Activated naive CD4-positive, alpha-beta T cell treated with anti-CD3 and anti-CD28 coated beads, Interleukin-2, amount 50 U/mL, for 24 hours (primary cell): ENCODE measurements at regions not wholly inside any gene's neighbourhood (a gene's known extent, or its start where the extent isn't known, plus 50 kb on each side); places are given as distances from the start of the nearest gene placed in this dataset.
A peak's percentile ranks its signal among the peaks of the same experiment; 100 is the strongest.

Experiments
- H3K27ac Mint-ChIP-seq: one replicate; pipeline ENCODE4 v1.8.0; 2021; ENCODE audit warnings: mild to moderate bottlenecking, mixed read lengths
- H3K27me3 Mint-ChIP-seq: one replicate; pipeline ENCODE4 v1.8.0; 2021; ENCODE audit warnings: mixed read lengths
- H3K36me3 Mint-ChIP-seq: one replicate; pipeline ENCODE4 v1.8.0; 2021; ENCODE audit warnings: mixed read lengths
- H3K4me1 Mint-ChIP-seq: one replicate; pipeline ENCODE4 v1.8.0; 2021; ENCODE audit warnings: mixed read lengths
- H3K4me3 Mint-ChIP-seq: one replicate; pipeline ENCODE4 v1.8.0; 2021; ENCODE audit warnings: mild to moderate bottlenecking, mixed read lengths
- H3K9me3 Mint-ChIP-seq: one replicate; pipeline ENCODE4 v1.8.0; 2021; ENCODE audit warnings: mixed read lengths

DNA sequence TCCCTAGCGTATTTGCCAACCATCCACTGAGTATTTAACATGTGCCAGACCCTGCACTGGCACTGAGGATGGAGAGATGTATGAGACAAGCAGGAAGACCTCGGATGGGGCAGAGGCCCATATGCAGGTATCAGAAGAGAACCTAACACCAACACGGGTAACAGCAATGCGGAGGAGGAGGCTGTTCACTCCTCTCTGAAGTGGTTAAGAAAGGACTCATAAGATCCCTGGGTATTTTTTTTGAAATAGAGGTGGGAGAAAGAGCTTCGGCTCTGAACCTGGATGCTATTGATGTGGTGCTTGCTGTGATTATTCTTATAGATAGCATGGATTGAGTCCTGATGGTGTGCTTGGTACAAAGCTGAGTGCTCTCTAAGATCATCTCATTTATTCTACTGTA lies 418.3 kb downstream of the LPIN1 start:
- no peaks in the 10 kb centered on the region for H3K27me3 Mint-ChIP-seq
- peaks cover 4% of the 10 kb centered on the region for H3K9me3 Mint-ChIP-seq
- H3K4me3 Mint-ChIP-seq: no peak overlapping the region
- no peaks in the 10 kb centered on the region for H3K36me3 Mint-ChIP-seq
- peaks cover 33% of the 10 kb centered on the region for H3K4me1 Mint-ChIP-seq
- no peak overlapping the region for H3K27ac Mint-ChIP-seq

DNA sequence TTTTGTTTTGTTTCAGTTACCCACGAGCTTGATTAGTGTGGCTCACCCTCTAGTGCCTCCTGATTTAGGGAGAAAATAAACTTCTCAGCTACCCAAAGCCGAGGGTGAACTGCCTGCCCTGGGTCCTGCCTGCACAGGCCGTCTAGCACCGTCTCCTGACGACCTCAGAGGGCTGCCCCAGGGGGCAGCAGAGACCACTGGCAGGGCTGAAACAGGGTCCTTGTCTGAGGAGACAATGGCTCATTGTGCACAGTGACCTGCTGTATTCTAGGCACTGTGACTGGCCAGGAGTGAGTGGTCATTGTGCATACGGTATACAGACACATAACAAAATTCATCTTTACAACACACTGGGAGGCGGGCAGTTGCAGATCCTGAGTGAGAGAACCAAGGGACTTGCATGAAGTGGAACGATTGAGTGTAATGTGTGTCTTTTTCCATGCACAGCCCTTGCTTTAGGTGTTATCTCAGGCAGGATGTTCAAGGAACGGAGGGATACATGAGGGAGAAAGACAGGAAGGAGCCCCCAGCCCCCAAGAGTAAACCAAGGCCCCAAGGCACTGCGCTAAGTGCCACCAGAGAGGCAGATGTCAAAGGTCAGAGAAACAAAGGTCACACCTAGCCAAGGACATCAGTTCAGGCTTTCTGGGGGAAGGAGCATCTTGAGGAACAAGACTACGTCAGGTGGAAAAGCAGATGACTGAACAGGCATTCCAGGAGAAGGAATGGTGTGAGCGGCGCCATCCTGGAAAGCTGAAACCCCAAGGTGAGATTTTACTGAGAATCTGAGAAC lies 421.3 kb downstream of the LPIN1 start:
- no peaks in the 10 kb centered on the region for H3K36me3 Mint-ChIP-seq
- H3K4me3 Mint-ChIP-seq: no peak overlapping the region
- H3K9me3 Mint-ChIP-seq: no peaks in the 10 kb centered on the region
- H3K27ac Mint-ChIP-seq: no peak overlapping the region
- no peaks in the 10 kb centered on the region for H3K27me3 Mint-ChIP-seq
- H3K4me1 Mint-ChIP-seq: peaks cover 47% of the 10 kb centered on the region

DNA sequence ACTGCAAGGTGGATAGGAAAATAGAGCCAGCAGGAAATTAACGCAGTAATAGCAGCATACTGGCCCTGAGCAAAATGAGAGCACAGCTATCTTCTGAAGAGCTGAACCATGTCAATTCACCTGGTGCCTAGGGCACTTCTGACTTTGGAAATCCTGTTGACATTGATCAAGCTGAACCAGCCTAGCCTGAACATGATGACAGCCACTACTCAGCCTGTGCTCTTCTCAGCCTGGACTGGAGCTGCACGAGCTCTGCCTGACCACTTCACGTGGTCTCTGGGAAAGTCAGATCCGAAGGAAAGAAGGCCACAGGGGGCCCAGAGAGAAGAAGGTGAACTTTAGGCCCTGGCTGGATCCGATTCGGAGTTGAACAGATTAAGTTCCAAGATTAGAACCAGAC lies 421.9 kb downstream of the LPIN1 start:
- H3K36me3 Mint-ChIP-seq: no peaks in the 10 kb centered on the region
- H3K27me3 Mint-ChIP-seq: no peaks in the 10 kb centered on the region
- no peak overlapping the region for H3K4me3 Mint-ChIP-seq
- H3K27ac Mint-ChIP-seq: no peak overlapping the region
- H3K9me3 Mint-ChIP-seq: no peaks in the 10 kb centered on the region
- H3K4me1 Mint-ChIP-seq: peaks cover 47% of the 10 kb centered on the region

DNA sequence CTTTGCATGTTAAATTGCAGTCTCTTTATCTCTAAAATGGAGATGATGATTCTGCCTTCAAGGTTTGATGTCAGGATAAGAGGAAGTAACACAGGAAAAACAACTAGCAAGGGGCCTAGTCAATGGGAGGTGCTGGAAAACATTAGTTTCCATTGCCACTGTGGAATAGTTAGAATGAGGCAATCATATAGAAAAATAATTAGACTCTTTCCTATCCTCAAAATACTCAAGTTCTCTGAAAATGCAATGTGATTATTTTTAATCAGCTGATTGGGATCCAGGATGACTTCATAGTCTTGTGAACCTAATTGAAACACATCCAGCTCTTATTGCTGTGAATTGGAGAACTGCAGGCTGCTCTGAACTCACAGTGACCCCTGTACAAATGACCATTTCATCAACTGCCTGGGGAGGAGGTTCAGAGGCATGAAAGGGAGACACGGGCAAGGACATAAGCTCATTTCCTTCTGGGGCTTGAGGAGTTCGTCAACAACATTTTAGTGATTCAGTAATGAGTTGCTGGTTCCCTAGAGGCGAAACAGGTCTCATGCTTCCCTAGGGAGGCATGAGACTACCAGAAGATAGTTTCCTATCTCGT lies 422.5 kb downstream of the LPIN1 start:
- no peak overlapping the region for H3K27ac Mint-ChIP-seq
- no peak overlapping the region for H3K4me3 Mint-ChIP-seq
- H3K4me1 Mint-ChIP-seq: peaks cover 47% of the 10 kb centered on the region

DNA sequence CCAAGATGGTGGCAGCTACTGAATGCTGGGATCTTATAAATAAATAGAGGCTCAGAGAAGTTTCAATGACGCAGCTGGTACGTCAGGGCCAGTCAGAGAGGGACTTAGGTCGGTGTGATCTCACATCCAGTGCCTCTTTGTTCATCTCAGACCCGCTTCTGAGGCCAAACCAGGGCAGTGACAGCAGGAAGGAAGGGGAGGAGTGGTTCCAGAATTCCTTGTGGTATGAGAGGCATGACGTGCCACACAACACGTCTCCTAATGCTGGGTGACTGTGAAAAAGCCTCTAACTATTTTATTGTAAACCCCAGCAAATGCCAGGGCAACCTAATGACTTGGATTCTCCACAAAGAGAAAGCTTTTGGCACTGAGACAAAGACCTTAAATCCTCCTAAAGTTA lies 423.3 kb downstream of the LPIN1 start:
- Mint-ChIP-seq H3K4me3 (no peak overlapping the region), H3K9me3 (no peaks in the 10 kb centered on the region), H3K36me3 (no peaks in the 10 kb centered on the region), H3K27ac (no peak overlapping the region), H3K27me3 (no peaks in the 10 kb centered on the region), H3K4me1 (peaks cover 40% of the 10 kb centered on the region)

More for the DNA sequence above, 422.5 kb downstream of the LPIN1 start:
- no peaks in the 10 kb centered on the region for H3K9me3 Mint-ChIP-seq
- H3K36me3 Mint-ChIP-seq: no peaks in the 10 kb centered on the region
- no peaks in the 10 kb centered on the region for H3K27me3 Mint-ChIP-seq

DNA sequence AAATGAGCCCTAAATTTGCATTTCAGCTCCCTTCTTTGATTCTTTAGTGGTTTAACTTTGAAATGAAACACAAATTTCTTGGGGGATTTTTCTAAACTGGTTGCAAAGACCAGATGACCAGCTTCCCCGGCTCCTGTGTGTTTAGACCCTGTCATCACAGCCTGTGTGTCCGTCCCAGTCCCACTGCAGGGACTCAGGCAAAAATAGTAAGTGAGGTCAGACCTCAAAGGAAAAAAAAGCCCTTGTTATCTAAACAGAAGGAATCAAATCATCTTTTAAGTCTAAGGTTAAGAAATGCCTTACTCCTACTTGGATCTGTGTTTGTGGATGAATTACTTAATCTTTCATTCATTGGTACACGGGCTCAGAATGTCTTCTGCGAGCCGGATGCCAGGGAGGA lies 423.7 kb downstream of the LPIN1 start:
- H3K27ac Mint-ChIP-seq: no peak overlapping the region
- H3K36me3 Mint-ChIP-seq: no peaks in the 10 kb centered on the region
- H3K9me3 Mint-ChIP-seq: no peaks in the 10 kb centered on the region
- no peaks in the 10 kb centered on the region for H3K27me3 Mint-ChIP-seq
- peaks cover 40% of the 10 kb centered on the region for H3K4me1 Mint-ChIP-seq
- H3K4me3 Mint-ChIP-seq: no peak overlapping the region

DNA sequence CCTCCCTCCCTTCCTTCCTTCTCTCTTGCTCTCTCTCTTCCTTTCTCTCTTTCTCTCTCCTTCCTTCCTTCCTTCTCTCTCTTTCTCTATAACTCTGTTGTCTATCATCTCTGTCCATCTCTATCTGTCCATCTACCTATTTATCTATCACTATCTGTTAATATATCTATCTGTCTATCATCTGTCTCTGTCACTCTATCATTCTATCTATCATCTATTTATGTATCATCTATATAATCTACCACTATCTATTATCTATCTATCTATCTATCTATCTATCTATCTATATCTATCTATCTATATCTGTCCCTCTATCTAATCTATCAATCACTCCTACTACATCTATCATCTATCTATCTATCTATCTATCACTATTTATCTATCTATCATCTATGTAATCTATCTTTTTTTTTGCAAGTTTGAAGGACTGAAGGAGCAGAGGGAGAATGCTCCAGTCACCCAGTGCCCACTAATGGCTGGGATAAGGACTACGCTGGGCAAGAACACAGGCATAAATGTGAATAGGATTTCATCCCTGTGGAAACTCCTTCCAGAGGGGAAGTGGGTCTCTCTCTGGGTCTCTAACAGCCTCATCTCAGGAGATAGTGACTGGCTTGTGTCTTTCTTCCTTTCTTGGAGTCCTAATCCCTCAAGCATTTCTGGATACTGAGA lies 427.0 kb downstream of the LPIN1 start:
- H3K36me3 Mint-ChIP-seq: no peaks in the 10 kb centered on the region
- H3K27me3 Mint-ChIP-seq: no peaks in the 10 kb centered on the region
- no peaks in the 10 kb centered on the region for H3K9me3 Mint-ChIP-seq
- H3K4me3 Mint-ChIP-seq: no peak overlapping the region
- H3K4me1 Mint-ChIP-seq: peaks cover 63% of the 10 kb centered on the region
- H3K27ac Mint-ChIP-seq: no peak overlapping the region

DNA sequence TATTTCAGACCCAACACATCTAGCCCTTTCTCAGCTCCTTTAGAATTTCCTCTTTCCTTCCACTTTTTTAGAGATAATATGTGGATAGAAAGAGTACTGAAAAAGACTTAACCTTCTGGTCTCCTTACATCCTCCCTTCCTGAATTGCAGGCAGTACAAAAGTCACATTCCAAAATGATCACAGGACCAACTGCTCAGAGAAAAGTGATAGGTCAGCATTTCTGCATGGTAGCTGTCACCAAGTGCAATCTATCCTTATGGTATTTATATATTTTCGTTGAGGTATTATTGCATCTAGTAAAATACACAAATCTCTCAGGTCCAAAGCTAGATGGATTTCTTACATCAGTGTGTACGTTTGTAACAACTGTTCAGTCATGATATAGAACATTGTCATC lies 427.5 kb downstream of the LPIN1 start:
- no peak overlapping the region for H3K27ac Mint-ChIP-seq
- H3K4me1 Mint-ChIP-seq: peaks cover 63% of the 10 kb centered on the region
- H3K4me3 Mint-ChIP-seq: no peak overlapping the region
- no peaks in the 10 kb centered on the region for H3K9me3 Mint-ChIP-seq
- no peaks in the 10 kb centered on the region for H3K27me3 Mint-ChIP-seq
- H3K36me3 Mint-ChIP-seq: no peaks in the 10 kb centered on the region

DNA sequence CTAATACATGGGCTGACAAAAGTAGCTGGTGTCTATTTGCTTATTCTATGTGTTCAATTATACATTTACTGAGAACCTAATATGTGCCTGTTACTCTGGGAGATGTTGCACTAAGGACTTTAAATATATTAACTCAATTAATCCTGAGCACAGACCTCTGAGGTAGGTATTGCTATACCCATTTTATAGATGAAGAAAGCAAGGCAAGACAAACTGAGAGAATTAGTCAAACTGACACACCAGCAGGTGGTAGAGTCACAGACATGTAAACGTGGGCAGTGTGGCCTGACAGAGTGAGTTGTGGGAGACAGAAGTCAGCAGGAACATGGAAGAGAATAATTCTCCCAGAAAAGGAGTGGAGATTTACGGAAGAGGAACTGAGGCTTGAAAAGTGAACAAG lies 428.9 kb downstream of the LPIN1 start:
- peak overlapping the region; percentile 48 for H3K27ac Mint-ChIP-seq

DNA sequence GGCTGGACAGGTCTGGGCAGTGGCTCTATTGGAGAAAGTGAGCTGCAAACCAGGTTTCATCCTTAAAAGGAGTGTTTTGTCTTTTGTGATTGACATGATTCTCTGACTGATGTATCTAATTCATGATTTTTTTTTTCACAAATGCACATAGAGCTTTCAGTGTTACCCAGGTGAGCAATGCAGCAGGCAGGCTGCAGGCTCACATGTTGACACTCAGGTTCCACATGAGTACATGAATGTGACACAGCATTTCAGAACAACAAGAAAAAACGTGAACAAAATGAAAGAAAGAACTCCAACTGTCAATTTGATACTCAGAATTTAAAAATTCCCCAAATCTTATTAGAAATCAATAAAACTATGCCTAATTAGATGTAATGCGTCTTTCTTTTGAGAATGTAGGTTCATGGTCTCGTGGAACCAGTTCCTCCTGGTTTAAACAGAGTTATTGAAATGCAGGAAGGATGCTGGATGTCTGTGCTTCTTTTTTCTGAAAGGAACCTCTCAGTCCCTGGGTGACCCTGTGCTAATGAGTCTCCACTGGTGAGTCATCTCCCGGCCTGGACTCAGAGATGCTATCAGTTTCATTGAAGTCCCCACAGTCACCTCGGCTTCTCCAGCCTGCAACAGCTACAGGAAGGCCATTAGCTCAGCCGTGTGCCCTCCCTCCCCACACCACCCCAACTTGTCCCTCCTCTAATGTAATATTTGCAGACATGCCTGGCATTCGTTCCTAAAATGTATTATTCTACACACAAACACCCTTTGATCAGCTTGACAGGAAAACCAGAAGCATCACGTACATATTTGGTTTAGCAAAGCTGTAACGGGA lies 430.4 kb downstream of the LPIN1 start:
- Mint-ChIP-seq H3K27me3 (no peaks in the 10 kb centered on the region), H3K9me3 (no peaks in the 10 kb centered on the region), H3K27ac (no peak overlapping the region), H3K36me3 (no peaks in the 10 kb centered on the region), H3K4me1 (peaks cover 43% of the 10 kb centered on the region), H3K4me3 (peak overlapping the region; percentile 56)

More for the DNA sequence above, 428.9 kb downstream of the LPIN1 start:
- H3K4me1 Mint-ChIP-seq: peaks cover 52% of the 10 kb centered on the region
- H3K36me3 Mint-ChIP-seq: no peaks in the 10 kb centered on the region
- H3K9me3 Mint-ChIP-seq: no peaks in the 10 kb centered on the region
- no peaks in the 10 kb centered on the region for H3K27me3 Mint-ChIP-seq
- H3K4me3 Mint-ChIP-seq: no peak overlapping the region

DNA sequence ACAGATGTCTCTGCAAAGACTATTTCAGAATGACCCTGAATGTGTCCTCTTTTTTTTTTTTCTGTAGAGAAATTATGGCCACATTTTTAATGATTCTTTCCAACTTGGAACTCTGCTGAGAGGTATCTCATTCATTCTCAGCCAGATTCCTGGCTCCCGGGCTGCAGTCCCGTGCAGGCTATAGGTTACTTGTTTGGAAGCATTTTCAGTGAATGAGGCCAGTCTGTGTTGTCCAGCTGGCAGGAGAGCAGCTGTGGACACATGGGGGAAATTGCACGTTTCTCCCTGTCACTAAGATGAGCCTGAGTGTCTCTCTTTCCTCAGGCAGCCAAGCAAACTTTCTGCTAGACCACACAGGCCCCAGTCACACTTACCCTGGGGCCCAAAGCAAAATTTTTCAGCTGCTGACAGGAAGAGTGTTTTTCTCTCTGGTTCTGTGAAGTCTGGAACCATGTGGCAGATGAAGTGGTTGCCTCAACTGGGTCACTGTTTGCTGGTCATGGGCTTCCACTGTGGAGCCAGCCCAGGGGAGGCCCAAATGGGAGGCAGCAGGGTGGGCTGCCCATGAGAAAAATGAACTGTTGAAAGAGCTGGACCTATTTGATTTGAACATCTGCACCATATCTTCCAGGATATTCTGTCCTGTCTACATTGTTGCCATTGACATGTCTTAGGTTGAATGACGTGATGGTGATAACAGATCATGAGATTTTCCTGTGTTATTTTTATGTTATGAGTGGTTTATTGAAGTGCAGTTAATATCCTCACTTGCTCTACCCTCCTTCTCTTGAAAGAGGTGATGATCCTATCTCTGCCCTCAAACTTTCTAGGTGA lies 431.2 kb downstream of the LPIN1 start:
- no peaks in the 10 kb centered on the region for H3K36me3 Mint-ChIP-seq
- no peaks in the 10 kb centered on the region for H3K9me3 Mint-ChIP-seq
- H3K27me3 Mint-ChIP-seq: no peaks in the 10 kb centered on the region
- peaks cover 43% of the 10 kb centered on the region for H3K4me1 Mint-ChIP-seq
- peak overlapping the region; percentile 59 for H3K4me3 Mint-ChIP-seq
- no peak overlapping the region for H3K27ac Mint-ChIP-seq

DNA sequence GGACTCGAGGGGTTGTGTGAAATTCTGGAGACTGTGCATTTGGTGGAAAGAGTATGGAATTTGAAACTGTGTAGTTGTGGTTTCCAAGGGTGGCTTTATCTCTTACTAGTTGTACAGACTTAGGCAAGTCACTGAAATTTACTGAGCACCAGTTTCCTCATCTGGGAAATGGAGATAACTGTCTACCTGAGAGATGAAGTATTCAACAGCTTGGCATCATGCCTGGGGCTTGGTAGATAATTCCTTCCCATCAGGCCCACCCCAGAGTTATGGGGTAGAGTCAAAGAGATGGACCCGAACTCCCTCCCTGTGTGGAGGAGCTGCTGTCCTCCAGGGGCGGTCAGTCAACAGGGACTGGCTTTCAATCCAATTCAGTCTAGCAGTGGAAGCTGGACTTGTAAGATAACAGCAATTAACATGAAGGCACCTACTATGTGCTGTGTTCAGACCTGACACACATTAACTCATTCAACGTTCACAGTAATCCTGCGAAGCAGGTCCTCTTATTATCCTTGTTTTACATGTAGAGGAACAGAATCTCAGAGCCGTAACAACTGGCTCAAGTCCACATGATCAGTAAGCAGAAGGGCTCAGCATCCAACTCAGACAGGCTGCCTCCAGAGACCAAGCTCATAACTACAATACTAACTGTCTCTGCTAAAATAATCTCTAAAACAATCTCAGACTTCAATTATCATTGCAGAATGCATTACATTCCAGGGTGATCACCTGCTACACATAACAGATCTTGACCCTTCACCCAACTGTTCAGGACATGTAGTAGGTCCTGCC lies 432.1 kb downstream of the LPIN1 start:
- Mint-ChIP-seq H3K9me3 (no peaks in the 10 kb centered on the region), H3K36me3 (no peaks in the 10 kb centered on the region), H3K27ac (no peak overlapping the region), H3K4me3 (peak overlapping the region; percentile 59), H3K4me1 (peaks cover 47% of the 10 kb centered on the region), H3K27me3 (no peaks in the 10 kb centered on the region)

DNA sequence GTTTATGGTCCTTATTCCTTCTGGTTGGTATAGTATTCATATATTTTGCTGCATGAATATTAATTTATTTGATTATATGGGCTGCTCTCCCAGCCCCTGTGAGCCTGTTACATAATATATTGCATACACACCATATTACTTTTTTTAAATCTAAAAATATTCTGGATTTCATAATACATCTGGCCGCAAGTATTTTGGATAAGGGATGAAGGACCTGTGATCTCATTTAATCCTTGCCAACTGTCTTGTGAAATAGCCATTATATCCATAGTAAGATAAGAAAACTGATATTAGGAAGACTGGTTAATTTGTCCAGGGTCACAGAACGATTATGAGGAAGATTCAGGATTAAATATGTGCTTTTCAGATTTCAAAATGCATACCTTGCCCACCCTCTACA lies 433.6 kb downstream of the LPIN1 start:
- H3K27ac Mint-ChIP-seq: no peak overlapping the region
- no peaks in the 10 kb centered on the region for H3K27me3 Mint-ChIP-seq
- H3K9me3 Mint-ChIP-seq: no peaks in the 10 kb centered on the region
- H3K36me3 Mint-ChIP-seq: no peaks in the 10 kb centered on the region
- no peak overlapping the region for H3K4me3 Mint-ChIP-seq
- H3K4me1 Mint-ChIP-seq: peaks cover 44% of the 10 kb centered on the region

DNA sequence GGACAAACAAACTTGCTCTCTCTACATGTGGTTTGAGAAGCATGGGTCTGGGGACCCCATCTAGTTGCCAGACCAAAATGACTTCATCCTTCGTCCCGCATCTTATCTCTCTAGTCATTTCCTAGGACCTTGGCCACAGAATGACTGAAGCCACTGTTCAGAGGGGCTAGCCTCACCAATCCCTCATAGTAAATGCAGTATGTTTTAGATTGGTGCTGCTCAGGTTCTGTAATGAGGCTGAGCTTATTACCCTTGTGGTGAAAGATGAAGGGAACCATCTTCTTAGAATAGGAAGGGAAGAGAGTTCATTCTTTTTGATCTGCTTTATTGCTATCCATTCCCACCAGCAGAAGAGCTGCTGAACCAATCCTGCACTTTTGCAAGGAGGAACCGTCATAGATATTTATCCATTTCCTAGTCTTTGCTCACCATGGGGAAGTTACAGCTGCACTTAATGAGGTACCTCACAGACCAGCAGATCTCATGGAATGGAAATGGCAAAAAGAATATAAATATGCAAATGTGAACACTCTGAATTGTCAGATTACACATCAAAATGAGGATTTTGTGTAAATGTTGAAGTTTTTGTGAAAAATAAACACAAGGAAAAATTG lies 436.7 kb downstream of the LPIN1 start:
- no peak overlapping the region for H3K4me3 Mint-ChIP-seq
- no peaks in the 10 kb centered on the region for H3K36me3 Mint-ChIP-seq
- no peaks in the 10 kb centered on the region for H3K9me3 Mint-ChIP-seq
- H3K4me1 Mint-ChIP-seq: peaks cover 14% of the 10 kb centered on the region
- no peaks in the 10 kb centered on the region for H3K27me3 Mint-ChIP-seq
- no peak overlapping the region for H3K27ac Mint-ChIP-seq
